HT-29 (cell line): ENCODE measurements at regions not wholly inside any gene's neighbourhood (a gene's known extent, or its start where the extent isn't known, plus 50 kb on each side); places are given as distances from the start of the nearest gene placed in this dataset.
"Not testable (repeated sequence)": the region's sequence is repeated elsewhere in the genome, so short reads cannot be mapped to it uniquely, and the experiment has no call there.

ENCODE experiments used
- DNase-seq: peaks from one replicate; pipeline ENCODE4 v3.0.0-alpha.2; 2015; ENCODE audit warnings: low spot score

DNA sequence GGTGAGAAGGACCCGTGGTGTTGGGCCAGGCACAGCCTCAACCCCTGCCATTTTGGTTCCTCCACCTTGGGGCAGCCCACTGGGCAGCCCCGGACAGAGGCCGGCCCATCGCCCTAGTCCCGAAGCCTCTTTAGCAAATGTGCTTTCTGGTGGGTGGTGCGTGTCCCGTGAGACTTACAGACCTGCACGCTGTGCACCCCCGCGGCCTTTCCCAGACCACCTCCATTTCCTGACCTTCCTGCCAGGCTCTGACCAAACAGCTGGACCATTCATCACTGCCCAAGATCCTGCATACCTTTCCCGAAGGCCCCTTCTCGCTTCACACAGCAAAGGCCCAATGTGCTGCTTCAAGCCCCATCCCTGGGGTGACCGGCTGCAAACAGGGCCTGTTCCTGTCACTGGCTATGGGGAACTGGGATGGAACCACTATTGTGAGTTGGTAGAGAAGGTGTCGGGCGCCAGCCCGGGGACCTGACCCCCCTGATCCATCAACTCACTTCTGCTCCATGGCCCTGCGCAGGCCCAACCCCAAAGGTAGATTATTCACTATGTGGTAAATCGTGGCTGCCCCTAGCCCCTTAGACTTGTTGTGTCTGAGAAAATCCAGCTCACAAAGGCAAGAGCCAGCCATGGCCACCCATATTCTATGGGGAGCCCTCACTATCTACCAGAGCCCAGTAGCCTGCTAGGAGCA, 341.0 kb downstream of the EIPR1 start:
- DNase-seq = no peak

DNA sequence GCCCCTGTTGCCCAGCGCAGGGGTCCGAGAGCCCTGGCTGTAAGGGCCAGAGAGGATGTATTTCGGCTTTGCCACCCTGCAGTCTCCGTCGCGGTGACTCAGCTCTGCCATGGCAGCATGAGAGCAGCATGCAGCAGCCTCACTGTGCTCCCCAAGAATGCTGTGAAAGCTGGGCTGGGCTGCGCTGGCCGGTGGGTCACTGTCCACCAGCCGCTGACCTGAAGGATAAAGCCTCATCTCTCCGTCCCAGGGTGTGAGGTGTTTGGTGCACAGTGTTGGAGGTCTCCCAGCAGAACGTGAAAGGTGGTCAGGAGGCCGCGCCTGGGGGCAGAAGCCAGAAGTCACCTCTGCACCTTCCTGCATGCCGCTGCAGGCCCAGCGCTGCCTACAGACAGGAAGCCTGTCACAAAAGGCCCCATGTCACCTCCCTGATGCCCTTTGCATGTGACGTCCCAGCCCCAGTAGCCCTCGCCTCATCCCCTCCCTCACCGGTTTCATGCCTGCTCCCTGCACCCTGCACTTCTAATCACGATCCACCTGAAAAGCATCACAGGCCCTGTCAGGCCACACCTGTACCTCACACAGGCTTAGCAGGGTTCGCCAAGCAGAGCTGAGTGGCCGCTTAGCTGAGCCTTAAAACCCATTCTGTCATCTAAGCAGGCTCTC, 342.1 kb downstream of the EIPR1 start:
- DNase-seq = no peak

DNA sequence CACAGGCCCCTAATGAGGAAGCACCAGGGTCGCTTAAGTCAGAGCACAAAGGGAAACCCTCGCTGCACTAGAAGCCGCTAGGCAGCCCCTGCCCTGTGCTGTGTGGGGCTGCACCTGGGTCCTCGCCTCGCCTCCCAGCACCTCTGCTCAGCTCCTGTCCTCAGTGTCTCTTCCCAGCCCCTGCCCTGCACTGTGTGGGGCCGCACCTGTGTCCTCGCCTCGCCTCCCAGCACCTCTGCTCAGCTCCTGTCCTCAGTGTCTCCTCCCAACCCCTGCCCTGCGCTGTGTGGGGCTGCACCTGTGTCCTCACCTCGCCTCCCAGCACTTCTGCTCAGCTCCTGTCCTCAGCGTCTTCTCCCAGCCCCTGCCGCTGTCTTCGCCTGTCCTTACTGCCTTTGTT, 342.8 kb downstream of the EIPR1 start:
- DNase-seq = no peak

DNA sequence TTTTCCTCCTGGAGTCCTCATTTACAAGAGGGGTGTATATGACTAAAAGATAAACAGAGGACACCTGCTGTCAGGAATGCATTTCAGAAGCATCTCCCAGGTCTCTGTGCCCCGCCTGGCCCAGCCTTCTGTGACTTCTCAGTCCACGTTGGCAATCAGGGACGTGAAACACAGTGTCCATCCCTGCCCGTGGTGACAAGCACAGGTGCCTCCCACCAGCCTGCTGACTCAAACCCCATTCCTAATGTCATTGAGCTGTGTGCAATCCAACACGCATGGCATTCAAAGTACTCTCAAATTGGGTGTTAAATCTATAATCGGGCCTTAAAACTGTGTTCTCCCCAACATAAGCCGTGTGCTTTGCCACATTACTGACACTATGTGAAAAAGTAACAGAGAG, 343.2 kb downstream of the EIPR1 start:
- DNase-seq = no peak

GRCh38 chr2:3033315-3033714, 344.3 kb downstream of the EIPR1 start:
- DNase-seq = no peak

- DNase-seq = not testable (repeated sequence)
Observed at GRCh38 chr2:3030791-3031190, 346.8 kb downstream of the EIPR1 start.

GRCh38 chr2:3025984-3026383, 351.6 kb downstream of the EIPR1 start:
- no peak for DNase-seq

DNA sequence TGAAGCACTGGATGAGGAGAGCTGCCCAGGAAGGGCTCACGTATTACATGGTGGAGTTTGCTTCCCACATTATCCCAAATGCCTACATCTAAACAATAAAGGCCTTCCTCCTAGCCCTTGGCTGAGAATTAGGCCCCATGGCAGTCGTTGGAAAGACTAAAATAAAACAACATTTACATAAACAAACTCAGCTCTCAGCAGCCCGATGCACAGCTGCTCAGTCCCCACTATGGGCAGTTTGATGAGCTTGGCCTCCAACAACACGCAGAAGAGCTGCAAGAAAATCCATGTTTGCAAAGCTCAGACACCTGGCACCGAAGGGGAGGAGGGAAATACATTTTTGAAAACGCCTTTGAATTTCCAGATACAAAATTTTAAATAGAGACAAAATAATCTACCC, 352.4 kb downstream of the EIPR1 start:
- no peak for DNase-seq

DNA sequence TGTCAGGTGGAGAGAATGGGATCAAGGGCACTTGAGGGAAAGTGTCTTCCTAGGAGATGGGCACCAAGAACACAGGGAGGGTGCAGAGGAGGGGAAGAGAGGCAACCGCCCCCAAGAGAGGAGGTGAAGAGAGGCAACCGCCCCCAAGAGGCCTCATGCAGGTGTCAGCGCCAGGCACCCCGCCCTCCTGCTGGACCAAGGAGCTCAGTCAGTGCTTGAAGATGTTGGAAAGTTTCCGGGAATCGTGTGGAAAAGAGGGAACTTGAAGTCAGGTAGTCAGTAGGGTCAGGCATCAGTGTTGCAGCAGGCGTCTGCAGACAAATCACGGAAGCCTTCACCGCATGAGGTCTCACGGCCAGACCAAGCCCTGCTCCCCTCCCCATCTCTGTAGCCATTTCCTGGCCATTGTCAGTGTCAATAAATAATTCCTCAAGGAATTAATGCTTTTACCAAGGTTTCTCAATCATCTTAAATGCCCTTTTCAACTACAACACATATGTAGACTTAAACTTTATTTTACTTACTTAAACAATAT, 353.1 kb downstream of the EIPR1 start:
- DNase-seq = no peak

DNA sequence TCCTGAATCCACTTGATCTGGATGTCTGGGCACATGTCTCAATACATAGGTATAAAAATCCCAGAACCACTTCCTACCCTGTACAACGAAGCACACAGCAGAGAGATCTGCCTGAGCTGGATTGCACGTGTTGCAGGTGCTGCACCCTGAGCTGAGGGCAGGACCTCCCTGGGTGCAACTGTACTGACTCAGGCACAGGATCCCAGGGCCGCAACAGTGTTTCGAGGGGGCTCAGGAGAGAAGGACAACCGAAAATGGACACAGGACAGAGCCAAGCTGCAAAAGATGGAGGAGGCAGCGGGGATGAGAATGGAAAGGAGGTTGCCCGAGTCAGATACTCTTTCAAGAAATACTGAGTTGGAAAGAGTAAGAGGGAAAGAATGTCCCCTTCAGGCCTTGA, 354.1 kb downstream of the EIPR1 start:
- DNase-seq = no peak

DNA sequence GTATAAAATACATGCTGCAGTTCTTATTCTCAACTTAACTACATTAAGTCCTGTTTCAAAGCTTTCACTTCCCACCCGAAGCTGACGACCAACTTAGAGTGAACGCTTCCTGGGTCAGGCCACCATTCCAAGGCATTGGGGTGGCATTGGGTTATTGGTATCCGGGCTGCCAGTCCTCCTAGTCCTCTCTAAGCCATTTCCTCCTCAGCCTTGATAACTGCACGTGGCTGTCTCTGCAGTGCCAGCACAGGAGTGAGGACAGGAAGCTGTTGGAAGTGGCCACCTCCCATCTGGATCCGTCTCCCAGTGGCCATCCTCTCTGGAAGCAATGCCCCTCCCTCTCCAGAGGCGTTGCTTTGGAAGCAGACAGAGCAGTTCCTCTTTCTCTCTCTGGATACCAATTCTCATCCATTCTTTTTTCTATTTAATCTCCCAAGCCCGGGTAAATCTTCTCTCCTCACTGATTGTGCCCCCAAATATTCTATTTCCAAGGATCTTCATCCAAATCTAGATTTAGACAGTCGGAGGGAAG, 354.7 kb downstream of the EIPR1 start:
- no peak for DNase-seq

GRCh38 chr2:3021720-3022119, 355.9 kb downstream of the EIPR1 start:
- DNase-seq = no peak

DNA sequence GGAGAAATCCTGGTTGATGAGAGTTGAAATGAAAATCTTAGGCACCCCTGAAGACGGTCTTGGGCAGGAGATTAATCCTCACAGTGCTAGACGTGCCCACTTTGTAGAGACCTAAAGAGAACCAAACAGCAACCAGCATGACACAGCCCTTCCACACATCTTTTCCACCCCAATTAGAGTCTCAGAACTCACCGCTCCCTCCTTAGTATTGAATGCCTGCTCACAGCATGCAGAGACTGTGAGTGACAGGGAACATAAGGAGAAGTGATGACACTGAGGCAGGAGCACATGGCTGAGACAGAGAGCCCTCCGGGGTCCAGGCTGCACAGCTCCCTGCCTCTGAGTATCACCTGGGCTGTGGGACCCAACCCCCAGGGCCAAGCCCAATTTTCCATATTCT, 367.6 kb downstream of the EIPR1 start:
- no peak for DNase-seq

GRCh38 chr2:3009483-3009882, 368.1 kb downstream of the EIPR1 start:
- no peak for DNase-seq

DNA sequence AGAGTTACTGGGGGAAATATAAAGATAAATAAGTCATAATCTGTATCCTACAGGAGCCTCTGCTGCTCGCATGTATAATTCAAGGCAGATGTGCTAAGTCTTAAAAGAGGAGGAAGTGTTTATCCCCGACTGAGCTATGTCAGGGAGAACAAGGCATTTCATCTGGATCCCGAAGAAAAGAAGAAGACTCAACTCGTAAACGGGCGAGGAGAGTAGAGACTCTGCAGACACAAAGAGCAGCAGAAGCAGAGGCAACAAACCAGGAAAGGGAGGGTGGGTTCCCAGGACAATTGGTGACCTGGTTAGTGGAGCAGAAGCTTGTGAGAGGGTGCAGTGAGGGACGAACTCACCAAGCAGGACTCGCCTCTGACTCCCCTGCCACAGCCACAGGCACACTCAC, 368.6 kb downstream of the EIPR1 start:
- no peak for DNase-seq

DNA sequence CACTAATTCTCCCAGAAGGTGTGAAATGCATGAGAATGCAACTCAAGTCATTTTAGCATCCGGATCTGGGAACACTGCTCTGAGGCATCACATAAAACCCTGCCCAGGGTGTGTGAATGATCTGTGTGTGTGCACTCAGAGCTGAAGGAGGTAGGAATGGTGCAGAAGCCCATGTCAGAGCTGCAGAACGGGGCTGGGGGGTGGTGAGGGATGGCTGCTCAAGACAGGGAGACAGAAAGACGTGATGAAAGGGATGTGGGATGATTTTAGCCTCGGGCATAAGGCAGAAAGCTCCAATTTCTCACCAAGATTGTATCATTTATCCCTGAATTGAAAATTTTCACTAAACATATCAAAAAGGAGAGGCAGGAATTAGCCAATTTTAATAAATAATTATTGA, 369.1 kb downstream of the EIPR1 start:
- DNase-seq = no peak

GRCh38 chr2:3007135-3007534, 370.5 kb downstream of the EIPR1 start:
- no peak for DNase-seq

DNA sequence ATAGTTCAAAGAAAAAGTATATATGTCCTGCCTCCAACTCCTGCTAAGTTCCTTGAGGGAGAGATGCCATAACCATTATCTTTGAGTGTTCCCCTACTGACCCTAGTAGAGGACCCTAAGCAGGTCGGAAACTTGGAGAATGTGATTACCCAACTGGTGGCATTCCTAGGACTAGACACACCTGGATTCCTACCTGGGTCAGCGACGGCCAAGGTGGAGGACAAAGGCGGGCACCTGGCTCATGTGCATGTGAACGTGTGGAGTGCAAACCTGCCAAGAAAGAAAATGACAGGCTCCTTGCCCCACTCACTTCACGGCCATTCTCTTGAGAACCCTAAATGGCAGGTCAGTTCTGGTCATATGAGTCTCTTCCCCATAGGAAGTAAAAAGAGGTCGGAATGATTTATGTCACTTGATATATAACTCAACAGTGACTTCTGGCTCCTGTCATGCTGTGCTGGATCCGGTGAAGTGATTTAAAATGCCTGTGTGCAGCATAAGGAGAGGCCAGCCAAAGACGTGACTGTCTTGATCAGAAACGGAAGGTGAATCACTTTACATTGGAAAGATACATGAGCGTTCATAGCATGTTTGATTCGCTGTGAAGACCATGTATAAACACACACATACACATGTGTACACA, 371.6 kb downstream of the EIPR1 start:
- no peak for DNase-seq

- peak; percentile 19 for DNase-seq
Observed at GRCh38 chr2:3001615-3002560, 375.7 kb downstream of the EIPR1 start.

DNA sequence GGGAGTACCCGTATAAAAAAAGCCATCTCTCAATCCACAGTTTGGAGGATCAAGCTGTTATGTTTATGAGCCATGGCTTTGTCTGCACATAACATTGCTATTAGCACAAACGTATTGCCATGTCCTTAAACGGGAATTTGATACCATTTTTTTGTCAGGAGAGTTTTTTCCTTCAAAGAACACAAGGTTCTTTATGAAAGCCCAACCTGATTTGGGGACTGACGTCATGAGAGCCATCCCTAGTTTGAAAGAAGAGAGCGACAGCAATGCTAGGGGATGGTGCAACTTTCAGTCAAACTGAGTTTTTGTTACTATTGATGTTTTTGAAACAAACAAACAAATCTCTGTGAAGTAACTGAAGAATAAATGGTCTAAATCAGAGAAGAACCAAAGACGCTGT, 376.6 kb downstream of the EIPR1 start:
- DNase-seq = no peak

GRCh38 chr2:3000125-3000524, 377.5 kb downstream of the EIPR1 start:
- DNase-seq = no peak
